ENCODE measurements at regions not wholly inside any gene's neighbourhood (a gene's known extent, or its start where the extent isn't known, plus 50 kb on each side); places are given as distances from the start of the nearest gene placed in this dataset.
"Not testable (repeated sequence)": the region's sequence is repeated elsewhere in the genome, so short reads cannot be mapped to it uniquely, and the experiment has no call there.

DNA sequence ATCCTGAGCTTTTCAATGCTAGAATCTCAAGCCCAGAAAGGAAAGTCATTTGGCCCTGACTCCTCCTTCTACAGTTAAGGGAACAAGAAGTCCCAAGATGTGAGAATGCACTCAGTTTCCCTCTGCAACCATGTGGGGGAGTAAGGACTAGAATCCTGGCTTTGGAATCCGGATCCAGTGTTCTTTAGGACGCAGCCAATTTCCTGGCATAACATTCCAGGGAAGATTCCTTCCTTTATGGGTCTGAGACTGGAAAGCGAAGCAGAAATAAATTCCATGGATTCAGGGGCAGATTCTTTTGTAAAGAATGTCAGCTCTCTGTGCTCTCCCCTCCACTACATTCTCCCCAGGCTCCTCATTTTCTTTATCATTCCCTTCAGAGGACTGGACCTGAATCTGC is 151.8 kb upstream of the SOX14 start:
- peak; percentile 0 for DNase-seq (ENCODE audit: low read depth, low spot score)

DNA sequence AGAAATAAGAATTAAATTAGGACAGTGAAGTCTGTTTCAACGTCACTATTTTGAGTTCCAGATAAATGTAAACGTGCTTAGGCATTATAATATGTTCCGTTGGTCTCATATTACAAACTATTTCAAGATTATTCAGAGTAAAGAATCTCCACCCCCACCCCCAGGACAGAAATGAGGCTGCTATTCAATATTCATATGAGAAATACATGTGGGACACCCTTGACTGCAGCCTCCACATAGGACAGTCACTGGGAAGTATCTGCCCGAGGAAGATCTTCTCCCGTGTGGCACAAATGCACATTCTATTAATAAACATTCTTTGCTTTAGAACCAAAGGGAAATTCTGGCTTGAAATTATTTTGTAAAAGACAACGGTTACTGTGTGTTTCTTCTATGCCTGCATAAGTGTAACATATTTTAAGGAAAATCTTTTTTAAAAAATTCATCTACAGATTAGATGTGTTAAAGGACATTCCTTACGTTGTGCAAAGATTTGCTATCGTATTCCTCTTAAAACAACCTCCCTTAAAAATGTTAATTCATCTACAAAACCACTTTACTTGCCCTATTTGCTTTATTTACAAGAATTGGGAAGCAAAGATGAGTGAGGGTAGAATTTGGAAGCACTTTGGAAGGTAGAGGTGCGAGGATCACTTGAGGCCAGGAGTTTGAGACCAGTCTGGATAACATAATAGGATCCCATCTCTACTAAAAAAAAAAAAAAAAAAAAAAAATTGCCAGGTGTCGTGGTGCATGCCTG is 148.3 kb upstream of the SOX14 start:
- no peak for DNase-seq (ENCODE audit: low read depth, low spot score)

- no peak for DNase-seq (ENCODE audit: low read depth, low spot score)
Observed at GRCh38 chr3:137641879-137642704, 122.0 kb upstream of the SOX14 start.

DNA sequence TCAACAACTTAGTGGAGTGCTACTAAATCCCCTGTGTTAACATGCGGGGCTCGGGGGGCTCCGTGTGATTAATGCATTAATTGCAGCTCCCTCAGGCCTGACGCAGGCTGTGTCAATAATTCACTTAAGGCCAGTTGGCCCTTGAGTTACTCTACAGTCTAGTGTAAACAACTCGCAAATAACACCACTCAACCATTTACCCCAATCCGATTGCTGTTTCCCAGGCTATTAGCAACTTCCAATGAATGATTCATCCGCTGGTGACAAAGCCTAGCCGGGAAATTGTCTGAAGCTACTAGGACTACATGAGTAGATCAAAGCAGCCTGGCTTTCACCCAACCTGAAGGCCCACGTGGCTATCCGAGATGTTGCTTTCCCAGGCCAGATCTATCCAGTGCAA is 121.3 kb upstream of the SOX14 start:
- peak; percentile 44 for DNase-seq (ENCODE audit: low read depth, low spot score)

DNA sequence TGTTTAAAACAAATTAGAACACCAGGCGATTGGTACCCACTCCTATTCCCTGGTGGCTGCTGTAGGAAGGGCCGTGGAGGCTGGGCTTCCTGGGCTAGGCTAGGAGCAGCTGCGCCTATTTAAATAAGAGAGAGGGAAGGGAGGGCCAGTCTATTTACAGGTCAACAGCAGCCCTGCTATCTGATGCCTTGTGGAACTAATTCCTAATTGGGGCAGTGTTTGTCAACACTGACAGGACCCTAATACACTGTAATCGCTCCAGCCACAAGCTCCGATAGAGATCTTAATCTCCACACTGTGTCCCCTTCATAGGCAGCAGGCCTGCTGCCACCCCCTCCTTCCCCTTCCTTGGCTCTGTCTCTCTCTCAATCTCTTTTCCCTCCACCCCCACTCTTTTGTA is 116.9 kb upstream of the SOX14 start:
- no peak for DNase-seq (ENCODE audit: low read depth, low spot score)

DNA sequence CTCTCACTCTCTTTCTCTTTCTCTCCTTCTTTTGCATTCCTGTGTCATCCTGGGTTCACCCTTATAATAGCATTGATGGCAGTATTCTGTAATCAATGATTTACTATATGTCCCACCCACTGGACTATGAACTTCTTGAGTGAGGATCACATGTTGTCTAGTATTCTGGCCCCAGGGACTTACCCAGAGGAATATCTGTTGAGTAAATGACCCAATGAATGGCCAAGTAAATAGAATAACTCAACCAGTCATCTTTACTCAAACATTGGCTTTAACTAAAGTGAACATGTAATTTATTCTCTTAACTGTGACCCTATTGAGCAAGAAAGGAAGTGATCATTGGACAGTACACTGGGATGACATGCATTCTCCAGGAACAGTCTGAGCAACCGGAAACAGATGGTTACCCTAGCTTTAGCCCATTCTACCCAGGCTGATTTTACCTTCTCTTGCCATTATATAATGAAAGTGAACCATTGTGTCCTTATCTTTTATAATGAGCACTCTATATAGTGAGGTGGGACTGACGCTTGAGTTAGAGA is 94.5 kb upstream of the SOX14 start:
- DNase-seq (ENCODE audit: low read depth, low spot score) = no peak

- peak; percentile 2 for DNase-seq (ENCODE audit: low read depth, low spot score)
Observed at GRCh38 chr3:137687181-137687879, 76.8 kb upstream of the SOX14 start.

- peak; percentile 2 for DNase-seq (ENCODE audit: low read depth, low spot score)
Observed at GRCh38 chr3:137692803-137693431, 71.2 kb upstream of the SOX14 start.

- DNase-seq (ENCODE audit: low read depth, low spot score) = no peak
Observed at GRCh38 chr3:137693791-137694190, 70.3 kb upstream of the SOX14 start.

- DNase-seq (ENCODE audit: low read depth, low spot score) = no peak
Observed at GRCh38 chr3:137694836-137695235, 69.3 kb upstream of the SOX14 start.

DNA sequence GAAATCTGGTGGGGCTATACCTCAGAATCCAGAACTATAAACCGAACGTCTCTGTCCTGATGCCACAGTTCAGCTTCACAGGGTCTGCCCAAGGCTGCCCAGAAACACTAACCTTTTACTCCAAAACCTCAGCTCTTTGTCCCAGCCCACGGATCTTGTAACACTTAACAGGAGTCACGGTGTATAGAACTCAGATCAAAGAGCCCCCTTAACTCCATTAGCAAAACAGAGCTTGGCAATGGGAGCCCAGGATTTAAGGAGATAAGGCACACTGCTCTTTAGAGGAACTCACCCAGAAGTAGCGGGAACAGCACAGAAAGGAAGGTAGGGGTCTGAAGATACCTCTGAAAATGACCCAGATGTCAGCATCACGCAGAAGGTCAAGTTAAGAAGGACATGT is 68.8 kb upstream of the SOX14 start:
- DNase-seq (ENCODE audit: low read depth, low spot score) = no peak

DNA sequence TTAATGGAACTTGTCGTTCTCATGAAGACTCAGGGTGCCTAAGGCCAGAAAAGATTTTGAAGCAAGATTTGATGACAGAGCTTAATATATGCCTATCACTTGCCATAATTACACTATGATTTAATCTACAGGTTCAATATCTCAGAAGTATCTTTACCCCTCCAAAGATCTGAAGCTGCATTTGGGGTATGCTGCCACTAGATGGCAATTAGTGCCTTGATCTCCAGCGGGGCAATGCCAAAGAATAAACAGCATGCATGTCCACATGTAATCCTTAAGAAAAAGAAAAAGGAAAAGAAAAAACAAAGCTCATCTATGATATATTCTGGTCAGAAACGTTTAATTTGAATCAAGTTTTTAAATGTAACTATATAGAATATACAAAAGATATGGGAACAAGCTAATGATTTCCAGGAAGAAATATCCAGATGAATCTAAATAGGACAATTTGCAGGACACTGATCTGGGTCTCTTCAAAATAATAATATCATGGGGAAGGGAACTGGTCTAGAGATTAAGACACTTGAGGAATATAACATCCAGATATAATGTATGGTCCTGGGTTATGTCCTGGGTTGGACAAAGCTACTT is 55.0 kb upstream of the SOX14 start:
- peak; percentile 6 for DNase-seq (ENCODE audit: low read depth, low spot score)

DNA sequence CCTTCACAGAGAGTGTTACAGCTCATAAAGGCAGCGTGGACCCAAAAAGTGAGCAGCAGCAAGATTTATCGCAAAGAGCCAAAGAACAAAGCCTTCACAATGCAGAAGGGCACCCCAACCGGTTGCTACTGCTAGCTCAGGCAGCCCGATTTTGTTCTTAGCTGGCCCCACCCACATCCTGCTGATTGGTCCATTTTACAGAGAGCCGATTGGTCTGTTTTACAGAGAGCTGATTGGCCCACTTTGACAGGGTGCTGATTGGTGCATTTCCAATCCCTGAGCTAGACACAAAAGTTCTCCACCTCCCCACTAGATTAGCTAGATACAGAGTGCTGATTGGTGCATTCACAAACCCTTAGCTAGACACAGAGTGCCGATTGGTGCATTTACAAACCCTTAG is 50.1 kb upstream of the SOX14 start:
- not testable (repeated sequence) for DNase-seq (ENCODE audit: low read depth, low spot score)
